ENCODE measurements at regions not wholly inside any gene's neighbourhood (a gene's known extent, or its start where the extent isn't known, plus 50 kb on each side); places are given as distances from the start of the nearest gene placed in this dataset.

DNA sequence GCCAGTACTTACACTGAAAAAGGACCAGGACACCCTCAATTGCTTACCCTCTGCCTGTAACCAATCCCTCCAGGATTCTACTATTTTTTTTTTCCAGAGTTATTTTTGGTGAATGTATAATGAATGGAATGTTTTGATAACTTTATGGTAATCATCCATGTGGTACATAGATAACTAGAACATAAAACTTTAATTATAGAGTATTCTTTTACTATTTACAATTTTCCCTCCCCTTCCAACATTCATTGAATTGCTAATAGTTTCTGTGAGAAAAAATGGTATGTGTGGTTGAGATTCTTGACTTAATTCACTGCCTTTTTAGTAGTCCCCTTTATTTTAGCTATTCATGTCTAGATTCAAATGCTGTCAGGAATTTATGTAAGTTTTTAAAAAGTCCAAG lies 164.6 kb downstream of the CYYR1 start:
- TF ChIP-seq, protein P1, sequence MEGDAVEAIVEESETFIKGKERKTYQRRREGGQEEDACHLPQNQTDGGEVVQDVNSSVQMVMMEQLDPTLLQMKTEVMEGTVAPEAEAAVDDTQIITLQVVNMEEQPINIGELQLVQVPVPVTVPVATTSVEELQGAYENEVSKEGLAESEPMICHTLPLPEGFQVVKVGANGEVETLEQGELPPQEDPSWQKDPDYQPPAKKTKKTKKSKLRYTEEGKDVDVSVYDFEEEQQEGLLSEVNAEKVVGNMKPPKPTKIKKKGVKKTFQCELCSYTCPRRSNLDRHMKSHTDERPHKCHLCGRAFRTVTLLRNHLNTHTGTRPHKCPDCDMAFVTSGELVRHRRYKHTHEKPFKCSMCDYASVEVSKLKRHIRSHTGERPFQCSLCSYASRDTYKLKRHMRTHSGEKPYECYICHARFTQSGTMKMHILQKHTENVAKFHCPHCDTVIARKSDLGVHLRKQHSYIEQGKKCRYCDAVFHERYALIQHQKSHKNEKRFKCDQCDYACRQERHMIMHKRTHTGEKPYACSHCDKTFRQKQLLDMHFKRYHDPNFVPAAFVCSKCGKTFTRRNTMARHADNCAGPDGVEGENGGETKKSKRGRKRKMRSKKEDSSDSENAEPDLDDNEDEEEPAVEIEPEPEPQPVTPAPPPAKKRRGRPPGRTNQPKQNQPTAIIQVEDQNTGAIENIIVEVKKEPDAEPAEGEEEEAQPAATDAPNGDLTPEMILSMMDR (IDR thresholded peaks at IDR 0.05 in 4 of 5, conservative IDR thresholded peaks at IDR 0.05 in 1 of 5): no peak
- no peak for TF ChIP-seq POLR2A (IDR thresholded peaks at IDR 0.05)
